Breast epithelium (tissue), 4 donors: ENCODE measurements at regions not wholly inside any gene's neighbourhood (a gene's known extent, or its start where the extent isn't known, plus 50 kb on each side); places are given as distances from the start of the nearest gene placed in this dataset.

ENCODE experiments used
- DNase-seq, 2 donors: peaks; one replicate each; pipeline ENCODE4 v3.0.0-alpha.2; 2019; ENCODE audit warnings: low spot score in 2 of 2
- H3K27ac ChIP-seq, 2 donors: fragments of 200-600 bp; sonication (generic) in 1 of 2; one replicate each; pipeline ENCODE4 v1.5.1; 2016 to 2019; ENCODE audit warnings: mild to moderate bottlenecking in 1 of 2
- H3K27me3 ChIP-seq, 2 donors: fragments of 200-600 bp; sonication (generic) in 1 of 2; one replicate each; pipeline versions ENCODE4 v1.5.1 to v1.6.0; 2017 to 2019; ENCODE audit warnings: control low read depth in 1 of 2, mild to moderate bottlenecking in 1 of 2
- H3K36me3 ChIP-seq: fragments of 200-600 bp; one replicate; pipeline ENCODE4 v1.5.1; 2019
- H3K4me1 ChIP-seq, 2 donors: fragments of 200-600 bp; sonication (generic); one replicate each; pipeline ENCODE4 v1.5.1; 2016 to 2019; ENCODE audit warnings: control low read depth in 1 of 2
- H3K4me3 ChIP-seq, 3 donors: fragments of 200-600 bp; sonication (generic); 1 replicate in 2 of 3; 2 replicates in 1 of 3; pipeline ENCODE4 v1.5.1; 2016 to 2019; ENCODE audit warnings: mild to moderate bottlenecking in 3 of 3, moderate library complexity in 2 of 3
- H3K9me3 ChIP-seq, 2 donors: fragments of 200-600 bp; sonication (generic) in 1 of 2; one replicate each; pipeline ENCODE4 v1.5.1; 2016 to 2019; ENCODE audit warnings: control low read depth in 1 of 2
- CTCF ChIP-seq, 3 donors: fragments of 450-650 bp; IDR thresholded peaks; one replicate each; pipeline ENCODE4 v1.5.1; 2016 to 2017; ENCODE audit warnings: antibody characterized with exemption in 3 of 3, mild to moderate bottlenecking in 3 of 3, moderate library complexity in 3 of 3
- POLR2A ChIP-seq: fragments of 450-650 bp; IDR thresholded peaks from one replicate; pipeline ENCODE4 v1.6.1; 2016; ENCODE audit warnings: antibody characterized with exemption, mild to moderate bottlenecking, moderate library complexity
- POLR2AphosphoS5 ChIP-seq, 3 donors: sonication (generic); formaldehyde crosslinking; IDR thresholded peaks; one replicate each; pipeline ENCODE4 v1.6.1; 2017; ENCODE audit warnings: antibody characterized with exemption in 3 of 3
- intact Hi-C: fragments of 100-400 bp; cut with DNase I; formaldehyde crosslinking; loops from one replicate; pipeline ENCODE4 v1.15.1; 2023; ENCODE audit warnings: low total_unique reads

- Histone ChIP-seq H3K4me3 (no peak overlapping the region), H3K4me1 (no peaks in the 10 kb centered on the region), H3K36me3 (no peaks in the 10 kb centered on the region), H3K27me3 (no peaks in the 10 kb centered on the region), H3K27ac (no peak overlapping the region), H3K9me3 (no peaks in the 10 kb centered on the region)
- TF ChIP-seq POLR2A (no peak), POLR2AphosphoS5 (IDR thresholded peaks at IDR 0.05) (no peak), CTCF (IDR thresholded peaks at IDR 0.05) (no peak)
- intact Hi-C loops, result no loop called here
- DNase-seq, result no peak
These were observed 509.9 kb downstream of the ZNF608 start for GRCh38 chr5:124236361-124237205.

- no peaks in the 10 kb centered on the region for H3K36me3 ChIP-seq
- intact Hi-C loops, result no loop called here
- no peak for TF ChIP-seq CTCF (IDR thresholded peaks at IDR 0.05)
- no peak for TF ChIP-seq POLR2AphosphoS5 (IDR thresholded peaks at IDR 0.05)
- no peak for TF ChIP-seq POLR2A
These were observed 510.9 kb downstream of the ZNF608 start for GRCh38 chr5:124235576-124235975.

GRCh38 chr5:124234770-124235562 is 511.5 kb downstream of the ZNF608 start:
- no peaks in the 10 kb centered on the region for H3K27me3 ChIP-seq
- no peaks in the 10 kb centered on the region for H3K36me3 ChIP-seq
- H3K4me3 ChIP-seq, result no peak overlapping the region
- intact Hi-C loops, result no loop called here
- H3K9me3 ChIP-seq, result no peaks in the 10 kb centered on the region
- DNase-seq, result no peak
- no peaks in the 10 kb centered on the region for H3K4me1 ChIP-seq
- H3K27ac ChIP-seq, result no peak overlapping the region
- TF ChIP-seq POLR2AphosphoS5 (IDR thresholded peaks at IDR 0.05), result no peak
- TF ChIP-seq CTCF (IDR thresholded peaks at IDR 0.05), result no peak
- no peak for TF ChIP-seq POLR2A

More at GRCh38 chr5:124235576-124235975, 510.9 kb downstream of the ZNF608 start:
- Histone ChIP-seq H3K9me3 (no peaks in the 10 kb centered on the region), H3K4me1 (no peaks in the 10 kb centered on the region), H3K4me3 (no peak overlapping the region), H3K27ac (no peak overlapping the region), H3K27me3 (no peaks in the 10 kb centered on the region)
- DNase-seq, result no peak

- Histone ChIP-seq H3K36me3 (no peaks in the 10 kb centered on the region), H3K4me3 (no peak overlapping the region), H3K4me1 (no peaks in the 10 kb centered on the region), H3K27me3 (no peaks in the 10 kb centered on the region), H3K9me3 (no peaks in the 10 kb centered on the region), H3K27ac (no peak overlapping the region)
- DNase-seq, result no peak
- intact Hi-C loops, result no loop called here
- TF ChIP-seq CTCF (IDR thresholded peaks at IDR 0.05), result no peak
These were observed 512.2 kb downstream of the ZNF608 start for GRCh38 chr5:124234022-124234769.
